Activated T-cell treated with anti-CD3 and anti-CD28 coated beads, Interleukin-2, amount 50 U/mL, for 4 hours (primary cell): ENCODE measurements at regions not wholly inside any gene's neighbourhood (a gene's known extent, or its start where the extent isn't known, plus 50 kb on each side); places are given as distances from the start of the nearest gene placed in this dataset.

Experiments used
- ATAC-seq, 2 donors: fragments of 200-7000 bp; cut with Tn5 transposase; one replicate each; pipeline ENCODE4 v1.10.0; 2021
- DNase-seq: peaks from one replicate; pipeline ENCODE4 v3.0.0-alpha.2; 2020
- H3K27me3 Mint-ChIP-seq: one replicate; pipeline ENCODE4 v1.8.0; 2021; ENCODE audit warnings: low read depth, mixed read lengths
- H3K36me3 Mint-ChIP-seq: one replicate; pipeline ENCODE4 v1.8.0; 2022; ENCODE audit warnings: mixed read lengths; ENCODE audit not compliant: insufficient read depth
- H3K4me1 Mint-ChIP-seq: one replicate; pipeline ENCODE4 v1.8.0; 2021; ENCODE audit warnings: low read depth, mixed read lengths
- H3K4me3 Mint-ChIP-seq: one replicate; pipeline ENCODE4 v1.8.0; 2021; ENCODE audit warnings: mild to moderate bottlenecking, moderate library complexity, mixed read lengths
- H3K9me3 Mint-ChIP-seq: one replicate; pipeline ENCODE4 v1.8.0; 2021; ENCODE audit warnings: mixed read lengths

- H3K36me3 Mint-ChIP-seq, result no peaks in the 10 kb centered on the region
Measured at GRCh38 chr2:120583121-120583520, 152.5 kb upstream of the GLI2 start.

DNA sequence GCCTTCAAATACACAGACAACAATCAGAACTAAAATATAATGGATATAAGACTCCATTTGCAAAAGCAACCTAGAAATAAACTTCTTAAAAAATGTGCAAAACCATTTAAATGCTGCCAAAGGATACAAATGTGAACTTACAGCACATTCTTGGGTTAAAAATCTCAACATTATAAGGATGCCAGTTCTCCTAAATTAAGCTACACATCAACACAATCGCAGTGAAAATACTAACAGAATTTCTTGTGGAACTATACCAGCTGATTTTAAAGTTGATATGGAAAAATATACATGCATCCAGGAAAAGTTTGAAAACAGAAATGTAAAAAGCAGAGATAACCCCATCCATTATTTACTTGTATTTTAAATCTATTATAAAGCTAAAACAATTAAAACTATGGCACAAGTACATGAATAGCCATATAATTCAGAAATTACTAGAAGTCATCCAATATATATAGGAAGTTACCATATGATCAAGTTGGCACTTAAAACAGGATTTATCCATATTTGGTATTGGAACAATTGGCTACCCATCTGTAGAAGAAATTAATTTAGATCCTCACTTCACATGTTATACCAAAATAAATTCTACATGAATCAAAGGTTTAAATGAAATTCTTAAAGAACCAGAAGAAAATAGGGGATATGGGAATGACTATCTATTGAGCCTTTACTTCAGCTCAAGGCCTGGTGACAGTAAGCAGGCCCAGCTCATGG is 151.7 kb upstream of the GLI2 start:
- no peak for ATAC-seq

More at GRCh38 chr2:120583121-120583520, 152.5 kb upstream of the GLI2 start:
- H3K4me1 Mint-ChIP-seq, result peaks cover 3% of the 10 kb centered on the region
- no peak overlapping the region for H3K4me3 Mint-ChIP-seq
- no peak for DNase-seq
- H3K27me3 Mint-ChIP-seq, result peaks cover 37% of the 10 kb centered on the region
- ATAC-seq, result no peak
- no peaks in the 10 kb centered on the region for H3K9me3 Mint-ChIP-seq

DNA sequence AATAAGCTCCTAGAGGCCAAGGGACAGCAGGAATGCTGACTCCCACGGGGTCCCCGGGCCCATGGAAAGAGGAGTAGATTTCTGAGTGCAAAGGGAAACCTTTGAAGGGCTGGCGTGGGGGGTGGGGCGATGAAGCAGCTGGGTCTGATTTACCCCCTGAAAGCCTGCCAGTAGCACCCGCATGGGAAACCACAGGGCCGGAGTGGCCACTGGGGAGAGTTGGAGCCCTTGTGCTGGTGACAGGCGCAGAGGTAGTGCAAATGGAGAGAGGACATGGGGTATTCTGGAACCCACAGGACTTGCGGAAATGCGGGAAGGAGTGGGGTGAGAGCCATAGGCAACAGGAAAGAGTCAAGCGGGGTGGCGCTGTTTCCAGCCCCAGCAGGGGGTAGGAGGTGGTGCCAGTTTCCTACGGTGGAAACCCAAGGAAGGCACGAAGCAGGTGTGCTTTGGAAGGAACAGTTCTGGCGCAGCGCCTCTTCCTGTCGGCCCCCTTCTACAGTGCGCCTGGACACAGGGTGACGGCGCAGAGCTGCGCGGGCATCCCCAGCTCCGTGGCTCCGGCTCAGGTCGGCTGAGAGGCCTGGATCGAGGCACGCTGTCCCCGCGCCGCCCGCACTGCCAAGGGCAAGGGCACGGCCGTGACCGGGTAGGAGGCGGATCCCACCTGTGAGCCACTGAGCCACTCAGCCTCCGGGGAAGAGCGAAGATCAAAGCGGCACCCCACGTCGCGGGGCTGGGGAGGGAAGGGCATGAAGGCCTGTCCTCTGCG is 149.0 kb upstream of the GLI2 start:
- peaks cover 39% of the 10 kb centered on the region for H3K27me3 Mint-ChIP-seq
- no peaks in the 10 kb centered on the region for H3K36me3 Mint-ChIP-seq
- ATAC-seq (no peak), DNase-seq (no peak)
- no peaks in the 10 kb centered on the region for H3K9me3 Mint-ChIP-seq
- peaks cover 3% of the 10 kb centered on the region for H3K4me1 Mint-ChIP-seq
- H3K4me3 Mint-ChIP-seq, result no peak overlapping the region

More for the DNA sequence above, 151.7 kb upstream of the GLI2 start:
- H3K4me1 Mint-ChIP-seq, result peaks cover 3% of the 10 kb centered on the region
- H3K27me3 Mint-ChIP-seq, result peaks cover 38% of the 10 kb centered on the region
- no peaks in the 10 kb centered on the region for H3K9me3 Mint-ChIP-seq
- DNase-seq, result no peak
- no peak overlapping the region for H3K4me3 Mint-ChIP-seq
- no peaks in the 10 kb centered on the region for H3K36me3 Mint-ChIP-seq

GRCh38 chr2:120587279-120587996 is 148.2 kb upstream of the GLI2 start:
- Mint-ChIP-seq H3K9me3 (no peaks in the 10 kb centered on the region), H3K4me1 (peaks cover 3% of the 10 kb centered on the region), H3K36me3 (no peaks in the 10 kb centered on the region), H3K4me3 (no peak overlapping the region), H3K27me3 (peaks cover 41% of the 10 kb centered on the region)
- no peak for ATAC-seq
- no peak for DNase-seq

DNA sequence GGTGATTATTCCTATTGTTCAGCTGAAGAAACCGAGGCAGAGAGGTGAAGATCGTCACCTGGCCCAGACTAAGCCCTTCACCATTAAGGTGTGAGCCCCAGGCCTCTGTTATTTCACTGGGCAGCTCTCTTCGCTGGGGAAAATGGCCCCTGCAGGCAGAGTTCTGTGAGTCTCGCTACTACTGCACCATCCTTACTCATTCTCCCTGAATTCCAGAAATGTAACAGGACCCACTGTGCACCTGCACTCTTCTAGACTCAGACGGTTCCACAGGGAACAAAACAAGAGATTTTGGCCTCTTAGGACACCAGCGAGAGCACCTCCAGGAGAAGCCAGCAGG is 147.7 kb upstream of the GLI2 start:
- Mint-ChIP-seq H3K9me3 (no peaks in the 10 kb centered on the region), H3K27me3 (peaks cover 41% of the 10 kb centered on the region), H3K4me3 (no peak overlapping the region), H3K36me3 (no peaks in the 10 kb centered on the region), H3K4me1 (peaks cover 3% of the 10 kb centered on the region)
- ATAC-seq (no peak), DNase-seq (no peak)

GRCh38 chr2:120589771-120590608 is 145.7 kb upstream of the GLI2 start:
- no peak for ATAC-seq

GRCh38 chr2:120590841-120591240 is 144.8 kb upstream of the GLI2 start:
- Mint-ChIP-seq H3K4me3 (no peak overlapping the region), H3K9me3 (no peaks in the 10 kb centered on the region), H3K4me1 (peaks cover 3% of the 10 kb centered on the region), H3K27me3 (peaks cover 30% of the 10 kb centered on the region), H3K36me3 (no peaks in the 10 kb centered on the region)
- DNase-seq (no peak), ATAC-seq (no peak)

More at GRCh38 chr2:120589771-120590608, 145.7 kb upstream of the GLI2 start:
- peaks cover 3% of the 10 kb centered on the region for H3K4me1 Mint-ChIP-seq
- H3K36me3 Mint-ChIP-seq, result no peaks in the 10 kb centered on the region
- no peaks in the 10 kb centered on the region for H3K9me3 Mint-ChIP-seq
- no peak for DNase-seq
- H3K4me3 Mint-ChIP-seq, result no peak overlapping the region
- peaks cover 34% of the 10 kb centered on the region for H3K27me3 Mint-ChIP-seq

- ATAC-seq (no peak), DNase-seq (no peak)
- Mint-ChIP-seq H3K9me3 (no peaks in the 10 kb centered on the region), H3K4me3 (no peak overlapping the region), H3K4me1 (peaks cover 1% of the 10 kb centered on the region), H3K36me3 (no peaks in the 10 kb centered on the region), H3K27me3 (peaks cover 25% of the 10 kb centered on the region)
Measured at GRCh38 chr2:120591572-120591971, 144.1 kb upstream of the GLI2 start.

DNA sequence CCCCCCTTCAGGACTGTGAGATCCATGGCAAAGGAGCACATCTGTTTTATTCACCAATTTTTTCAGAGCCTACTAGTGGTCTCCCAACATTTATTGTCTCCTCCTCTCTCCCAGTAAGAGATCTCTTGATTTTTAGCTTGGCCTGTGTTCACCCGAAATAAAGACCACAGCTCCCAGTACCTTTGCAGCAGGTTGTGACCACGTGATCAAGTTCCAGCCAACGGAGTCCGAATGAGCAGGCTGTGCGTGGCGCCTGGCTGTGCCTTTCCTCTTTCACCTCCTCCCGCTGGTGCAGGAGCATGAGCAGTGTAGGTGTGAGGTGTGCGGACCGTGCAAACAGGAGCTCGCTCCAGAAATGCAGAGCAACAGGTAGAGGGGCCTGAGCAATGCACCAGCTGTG is 143.6 kb upstream of the GLI2 start:
- no peaks in the 10 kb centered on the region for H3K4me1 Mint-ChIP-seq
- DNase-seq (no peak), ATAC-seq (no peak)
- H3K9me3 Mint-ChIP-seq, result no peaks in the 10 kb centered on the region
- no peaks in the 10 kb centered on the region for H3K36me3 Mint-ChIP-seq
- H3K4me3 Mint-ChIP-seq, result no peak overlapping the region
- peaks cover 21% of the 10 kb centered on the region for H3K27me3 Mint-ChIP-seq

- ATAC-seq (no peak), DNase-seq (no peak)
- H3K4me3 Mint-ChIP-seq, result no peak overlapping the region
- H3K4me1 Mint-ChIP-seq, result no peaks in the 10 kb centered on the region
- no peaks in the 10 kb centered on the region for H3K9me3 Mint-ChIP-seq
- H3K36me3 Mint-ChIP-seq, result no peaks in the 10 kb centered on the region
- H3K27me3 Mint-ChIP-seq, result peaks cover 8% of the 10 kb centered on the region
Measured at GRCh38 chr2:120593921-120594686, 141.6 kb upstream of the GLI2 start.

DNA sequence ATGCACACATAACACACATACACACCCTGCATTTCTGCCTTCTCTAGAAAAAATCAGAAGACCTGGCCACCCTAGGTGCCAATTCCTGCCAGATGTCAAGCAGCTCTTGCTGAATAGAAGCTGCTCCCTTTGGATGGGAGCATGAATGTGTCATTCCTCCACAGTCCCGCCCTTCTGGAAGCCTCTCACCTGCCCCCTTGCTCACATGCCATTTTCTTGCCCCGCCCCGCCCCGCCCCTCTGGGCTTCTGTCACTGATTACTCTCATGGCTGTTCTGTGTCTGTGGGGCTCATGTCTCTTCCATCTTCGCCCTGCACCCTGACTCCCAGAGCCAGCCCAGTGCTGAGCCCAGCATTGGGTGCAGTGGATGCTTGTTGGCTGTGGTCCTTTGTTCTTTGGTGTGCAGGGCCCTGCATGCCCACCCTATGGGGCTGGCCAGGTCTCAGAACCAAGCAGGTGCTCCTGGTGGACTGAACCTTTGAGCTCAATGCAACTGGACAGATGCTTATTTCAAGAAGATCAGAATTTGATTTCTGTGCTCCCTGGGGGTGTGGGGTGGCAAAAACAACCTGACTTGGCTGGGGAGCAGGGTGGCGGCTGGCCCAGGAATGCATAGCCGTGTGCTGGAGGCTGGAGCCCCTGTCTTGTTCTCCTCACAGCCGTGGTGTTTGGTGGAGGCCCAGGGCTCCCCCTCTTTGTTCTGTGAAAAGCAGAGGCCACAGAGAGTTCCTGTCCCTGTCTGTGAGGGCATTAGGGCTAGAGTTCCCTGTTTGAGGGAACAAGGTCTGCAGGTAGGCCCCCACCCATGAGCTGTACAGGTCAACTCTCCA is 140.6 kb upstream of the GLI2 start:
- Mint-ChIP-seq H3K4me1 (no peaks in the 10 kb centered on the region), H3K4me3 (no peak overlapping the region), H3K9me3 (no peaks in the 10 kb centered on the region), H3K27me3 (peaks cover 5% of the 10 kb centered on the region), H3K36me3 (no peaks in the 10 kb centered on the region)
- ATAC-seq, result no peak
- no peak for DNase-seq

DNA sequence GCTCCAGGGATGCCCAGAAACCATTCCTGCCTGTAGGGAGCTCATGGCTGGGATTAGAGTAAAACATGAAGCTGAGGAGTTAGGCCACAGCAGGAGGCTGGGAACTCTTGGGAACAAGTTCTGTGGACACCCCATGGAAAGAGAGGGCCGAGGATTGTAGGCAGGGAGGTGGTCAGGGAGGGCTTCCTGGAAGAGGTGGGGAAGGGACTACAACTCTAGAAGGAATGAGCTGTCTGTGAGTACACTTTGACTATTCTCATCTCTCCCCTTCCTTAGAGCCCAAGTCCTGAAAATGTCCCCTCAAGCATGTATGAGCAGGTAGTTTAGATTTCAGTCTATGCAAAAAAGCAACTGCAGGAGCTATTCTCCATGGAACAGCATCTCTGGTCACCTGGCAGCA is 139.9 kb upstream of the GLI2 start:
- no peak for ATAC-seq
- Mint-ChIP-seq H3K36me3 (no peaks in the 10 kb centered on the region), H3K4me1 (no peaks in the 10 kb centered on the region), H3K9me3 (no peaks in the 10 kb centered on the region), H3K4me3 (no peak overlapping the region), H3K27me3 (peaks cover 5% of the 10 kb centered on the region)
- DNase-seq, result no peak
